ENCODE measurements at regions not wholly inside any gene's neighbourhood (a gene's known extent, or its start where the extent isn't known, plus 50 kb on each side); places are given as distances from the start of the nearest gene placed in this dataset.

GRCh38 chr3:107975529-107976201, 115.2 kb downstream of the CD47 start:
- H3K4me2 ChIP-seq (ENCODE audit: low read length): no peak overlapping the region
- no peaks in the 10 kb centered on the region for H3K27me3 ChIP-seq (ENCODE audit: insufficient read depth, low read depth, low read length)
- H3K9ac ChIP-seq (ENCODE audit: low read length): no peak overlapping the region
- no peak overlapping the region for H2AFZ ChIP-seq (ENCODE audit: low read depth, low read length)
- no peaks in the 10 kb centered on the region for H3K9me2 ChIP-seq (ENCODE audit: insufficient read depth, low read length)
- no peak overlapping the region for H3K4me3 ChIP-seq (ENCODE audit: low read length)
- H3F3A ChIP-seq (ENCODE audit: insufficient read depth, low read length, poor library complexity, severe bottlenecking): no peaks in the 10 kb centered on the region
- no peaks in the 10 kb centered on the region for H4K20me1 ChIP-seq (ENCODE audit: insufficient read depth)
- no peaks in the 10 kb centered on the region for H3K79me2 ChIP-seq (replicated peaks; ENCODE audit: insufficient read depth, low read length)
- TF ChIP-seq EP300 (conservative IDR thresholded peaks at IDR 0.05; ENCODE audit: poor library complexity, severe bottlenecking) (no peak), RAD21 (conservative IDR thresholded peaks at IDR 0.05) (no peak), SMC3 (conservative IDR thresholded peaks at IDR 0.05; ENCODE audit: poor library complexity) (no peak), POLR2AphosphoS5 (IDR thresholded peaks at IDR 0.05) (no peak), TAF1 (IDR thresholded peaks at IDR 0.05; ENCODE audit: low read depth) (no peak), MXI1 (conservative IDR thresholded peaks at IDR 0.05; ENCODE audit: poor library complexity, severe bottlenecking) (no peak), REST (IDR thresholded peaks at IDR 0.05; ENCODE audit: borderline replicate concordance) (no peak), CTCF (IDR thresholded peaks at IDR 0.05; ENCODE audit: poor library complexity, severe bottlenecking) (no peak), EZH2 (IDR thresholded peaks at IDR 0.05; ENCODE audit: borderline replicate concordance, insufficient read depth, low read length, poor library complexity, severe bottlenecking) (no peak)
- no peaks in the 10 kb centered on the region for H3K9me3 ChIP-seq (ENCODE audit: low read length)
- H3K36me3 ChIP-seq (ENCODE audit: insufficient read depth, low read length): no peaks in the 10 kb centered on the region
- H3K27ac ChIP-seq (ENCODE audit: low read length): no peak overlapping the region

- Histone ChIP-seq H4K20me1 (ENCODE audit: insufficient read depth) (no peaks in the 10 kb centered on the region), H3K36me3 (ENCODE audit: insufficient read depth, low read length) (no peaks in the 10 kb centered on the region), H2AFZ (ENCODE audit: low read depth, low read length) (no peak overlapping the region), H3F3A (ENCODE audit: insufficient read depth, low read length, poor library complexity, severe bottlenecking) (no peaks in the 10 kb centered on the region), H3K27me3 (ENCODE audit: insufficient read depth, low read depth, low read length) (no peaks in the 10 kb centered on the region), H3K9me2 (ENCODE audit: insufficient read depth, low read length) (no peaks in the 10 kb centered on the region), H3K9me3 (ENCODE audit: low read length) (no peaks in the 10 kb centered on the region), H3K27ac (ENCODE audit: low read length) (no peak overlapping the region), H3K4me2 (ENCODE audit: low read length) (no peak overlapping the region), H3K9ac (ENCODE audit: low read length) (no peak overlapping the region), H3K4me3 (ENCODE audit: low read length) (no peak overlapping the region), H3K79me2 (replicated peaks; ENCODE audit: insufficient read depth, low read length) (no peaks in the 10 kb centered on the region)
- TF ChIP-seq MXI1 (conservative IDR thresholded peaks at IDR 0.05; ENCODE audit: poor library complexity, severe bottlenecking) (no peak), RAD21 (conservative IDR thresholded peaks at IDR 0.05) (no peak), SMC3 (conservative IDR thresholded peaks at IDR 0.05; ENCODE audit: poor library complexity) (no peak), POLR2AphosphoS5 (IDR thresholded peaks at IDR 0.05) (no peak), CTCF (IDR thresholded peaks at IDR 0.05; ENCODE audit: poor library complexity, severe bottlenecking) (no peak), EP300 (conservative IDR thresholded peaks at IDR 0.05; ENCODE audit: poor library complexity, severe bottlenecking) (no peak), REST (IDR thresholded peaks at IDR 0.05; ENCODE audit: borderline replicate concordance) (no peak)
Observed at GRCh38 chr3:107973961-107974360, 116.9 kb downstream of the CD47 start.
